Stimulated activated CD8-positive, alpha-beta memory T cell treated with anti-CD3 and anti-CD28 coated beads, Interleukin-4, amount 100 ng/mL, for 4 hours (primary cell): ENCODE measurements at regions not wholly inside any gene's neighbourhood (a gene's known extent, or its start where the extent isn't known, plus 50 kb on each side); places are given as distances from the start of the nearest gene placed in this dataset.
"Not testable (repeated sequence)": the region's sequence is repeated elsewhere in the genome, so short reads cannot be mapped to it uniquely, and the experiment has no call there.

Experiments used
- DNase-seq, 2 donors: peaks; one replicate each; pipeline ENCODE4 v3.0.0-alpha.2; 2020; ENCODE audit warnings: low read depth in 2 of 2, low spot score in 1 of 2

- DNase-seq = no peak
Observed at GRCh38 chr17:37829592-37830123, 84.8 kb upstream of the HNF1B start.

DNA sequence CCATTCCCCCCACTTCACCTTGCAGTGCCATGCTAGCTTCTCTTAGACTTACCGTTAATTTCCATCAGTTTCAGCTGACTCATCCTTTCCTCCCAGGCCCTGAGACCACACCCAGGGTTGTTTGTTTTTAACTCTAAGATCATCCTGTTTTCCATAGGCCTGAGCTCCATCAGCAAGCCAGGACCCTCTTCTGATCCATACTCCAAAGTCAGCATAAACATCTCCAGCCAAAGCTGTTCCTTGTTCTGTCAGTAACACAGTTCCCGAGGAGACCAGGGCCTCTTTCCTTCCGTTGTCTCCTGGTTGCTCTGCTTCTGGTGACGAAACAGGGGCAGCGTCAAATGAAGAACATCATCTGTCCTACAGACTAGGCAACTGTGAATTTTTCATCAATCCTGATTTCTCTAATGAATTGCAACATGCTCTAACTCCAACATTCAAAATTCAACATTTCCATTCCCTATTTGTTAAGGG is 83.8 kb upstream of the HNF1B start:
- DNase-seq = no peak

DNA sequence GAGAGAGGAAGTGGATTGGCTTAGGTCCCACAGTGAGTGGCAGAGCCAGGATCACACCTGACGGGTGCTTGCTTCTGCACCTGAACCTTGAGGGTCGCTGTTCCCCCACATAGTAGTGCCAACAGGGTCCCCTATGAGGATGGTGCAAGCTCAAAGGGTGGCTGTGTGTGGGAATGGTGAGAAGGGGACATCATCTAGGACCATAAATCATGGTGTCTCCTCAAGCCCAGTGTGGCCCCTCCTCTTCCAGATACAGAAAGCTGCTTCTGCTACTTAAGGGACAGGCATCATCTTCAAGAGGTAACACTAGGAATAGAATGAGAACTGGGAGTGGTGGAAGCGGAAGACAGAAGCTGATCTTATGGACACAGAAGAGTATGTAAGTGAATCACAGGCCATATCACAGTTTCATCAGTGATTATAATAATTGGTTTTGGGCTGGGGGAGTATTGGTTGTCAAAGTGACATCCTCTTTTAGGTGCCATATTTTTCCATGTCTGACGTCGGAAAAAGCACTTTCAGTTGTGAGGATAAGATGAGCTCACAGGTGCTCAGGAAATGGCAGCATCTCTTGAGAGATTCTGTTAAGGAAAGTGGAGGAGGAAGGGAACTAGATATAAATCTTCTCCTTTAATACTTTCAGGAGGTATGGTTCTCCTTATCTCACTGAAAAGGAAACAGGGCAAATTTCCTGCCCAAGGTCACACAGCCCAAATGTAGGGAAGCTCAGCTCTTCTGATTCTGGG is 83.2 kb upstream of the HNF1B start:
- no peak for DNase-seq

- no peak for DNase-seq
Observed at GRCh38 chr17:37826497-37827430, 81.9 kb upstream of the HNF1B start.

GRCh38 chr17:37825851-37826250 is 81.0 kb upstream of the HNF1B start:
- no peak for DNase-seq

GRCh38 chr17:37824534-37825485 is 80.0 kb upstream of the HNF1B start:
- DNase-seq = no peak

- no peak for DNase-seq
Observed at GRCh38 chr17:37823996-37824395, 79.1 kb upstream of the HNF1B start.

DNA sequence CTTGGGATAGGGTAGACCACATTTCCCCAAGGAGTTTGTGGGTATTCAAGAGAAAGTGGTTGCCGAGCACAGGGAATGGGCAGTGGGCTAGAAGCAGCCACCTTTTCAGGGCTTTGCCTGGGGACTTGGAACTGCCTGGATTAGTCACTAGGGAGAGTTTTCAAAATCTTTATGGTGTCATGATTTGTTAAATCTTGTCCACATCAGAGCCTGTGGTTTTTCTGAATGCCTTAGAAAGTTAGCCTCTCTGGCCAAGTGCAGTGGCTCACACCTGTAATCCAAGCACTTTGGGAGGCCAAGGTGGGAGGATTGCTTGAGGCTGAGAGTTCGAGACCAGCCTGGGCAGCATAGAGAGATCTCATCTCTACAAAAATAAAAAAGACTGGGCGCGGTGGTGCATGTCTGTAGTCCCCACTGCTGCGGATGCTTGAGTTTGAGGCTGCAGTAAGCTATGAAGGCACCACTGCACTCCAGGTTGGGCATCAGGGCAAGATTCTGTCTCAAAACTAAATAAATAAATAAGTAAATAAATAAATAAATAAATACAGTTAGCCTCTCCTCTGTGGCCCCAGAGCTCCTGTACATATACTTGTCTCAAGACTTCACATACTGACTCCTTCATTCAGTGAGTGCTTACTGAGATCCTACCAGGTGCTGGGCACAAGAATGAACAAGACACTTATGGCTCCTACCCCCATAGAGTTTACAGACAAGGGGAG is 76.3 kb upstream of the HNF1B start:
- DNase-seq = no peak

GRCh38 chr17:37820313-37820994 is 75.6 kb upstream of the HNF1B start:
- no peak for DNase-seq

- DNase-seq = no peak
Observed at GRCh38 chr17:37818689-37819088, 73.8 kb upstream of the HNF1B start.

DNA sequence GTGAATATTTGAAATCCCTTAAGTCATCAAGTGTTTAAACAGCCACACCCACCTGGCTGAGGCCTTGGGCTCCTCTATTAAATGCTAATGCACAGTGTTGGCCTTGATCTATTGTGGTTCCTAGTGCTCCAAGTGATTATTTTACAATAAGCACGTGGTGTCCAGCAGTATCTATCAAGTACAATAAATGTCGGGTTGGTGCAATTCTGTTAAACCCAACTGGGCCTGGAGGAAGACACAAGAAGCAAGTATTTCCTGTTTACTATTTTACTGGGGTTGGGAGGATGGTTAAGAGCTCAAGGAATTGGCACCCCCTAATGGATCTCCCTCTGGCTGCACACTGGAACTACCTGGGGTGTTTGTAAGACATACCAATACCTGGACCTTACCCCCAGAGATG is 72.1 kb upstream of the HNF1B start:
- DNase-seq = no peak

DNA sequence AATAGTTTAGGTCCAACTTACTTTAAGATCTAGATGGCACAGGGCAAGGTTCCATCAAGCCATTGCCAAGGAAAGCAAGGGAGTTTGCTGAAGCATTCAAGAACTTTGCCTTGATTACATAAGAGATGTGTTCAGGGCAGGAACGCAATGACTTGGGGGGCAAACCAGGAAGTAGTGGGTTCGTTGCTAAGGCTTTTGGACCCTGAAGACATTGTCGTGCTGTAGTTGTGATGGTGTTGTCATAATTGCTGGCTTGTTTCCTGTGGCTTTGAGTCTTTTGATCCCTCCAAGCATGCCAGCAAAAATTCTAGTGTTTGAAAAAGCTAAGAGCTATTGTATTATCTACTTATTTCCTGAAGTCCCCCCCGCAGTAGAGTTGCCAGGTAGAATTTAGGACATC is 70.7 kb upstream of the HNF1B start:
- no peak for DNase-seq

DNA sequence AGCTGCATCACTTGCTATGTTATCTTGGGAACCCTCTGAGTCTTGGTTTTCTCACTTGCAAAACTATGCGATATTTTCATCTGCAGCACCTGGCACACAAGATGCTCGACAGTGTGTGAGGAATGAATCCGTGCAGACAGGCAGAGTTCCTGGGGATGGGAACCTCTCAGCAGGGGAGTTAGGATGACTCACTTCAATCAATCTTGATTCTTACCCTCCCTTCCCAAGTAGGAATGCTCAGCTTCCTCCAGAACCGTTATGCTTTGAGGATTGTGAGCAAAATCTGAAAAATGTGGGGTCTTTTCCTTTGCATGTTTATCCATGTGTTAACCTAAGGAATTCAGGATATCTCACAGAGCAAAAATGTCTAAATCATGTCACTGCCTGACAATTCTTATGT is 68.9 kb upstream of the HNF1B start:
- no peak for DNase-seq

- not testable (repeated sequence) for DNase-seq
Observed at GRCh38 chr17:37808846-37809245, 64.0 kb upstream of the HNF1B start.

DNA sequence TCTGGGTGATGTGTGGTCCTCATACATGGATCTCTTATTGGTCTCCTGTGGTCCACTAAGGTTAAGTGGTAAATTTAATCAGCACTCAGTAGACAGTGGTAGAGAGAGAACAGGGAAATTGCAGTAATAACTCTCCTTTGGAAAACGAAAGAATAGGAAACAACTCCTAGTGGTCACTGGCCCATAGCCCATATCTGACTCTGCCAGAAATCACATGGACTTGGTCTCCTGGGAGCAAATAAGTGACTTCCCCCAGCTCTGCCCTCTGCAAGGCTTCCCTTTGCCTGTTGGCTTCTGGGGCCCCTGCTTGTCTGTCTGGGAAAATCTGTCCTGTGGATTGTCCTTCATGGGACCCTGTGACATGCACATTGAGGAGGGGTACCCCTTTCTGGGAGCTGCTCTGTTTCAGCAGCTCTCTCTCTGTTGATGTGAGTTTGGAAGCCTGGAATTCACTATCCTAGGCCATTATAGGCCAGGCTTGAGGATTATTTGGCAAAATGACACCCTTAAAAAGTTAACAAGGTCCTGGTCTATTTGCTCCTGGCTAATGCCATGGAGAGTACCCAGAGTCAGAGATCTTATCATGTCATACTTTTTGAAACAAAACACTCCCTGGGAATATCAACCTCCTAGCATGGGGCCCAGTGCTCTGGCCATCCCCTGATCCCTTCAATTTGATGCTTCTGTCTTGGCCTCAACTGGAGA is 58.0 kb upstream of the HNF1B start:
- no peak for DNase-seq

DNA sequence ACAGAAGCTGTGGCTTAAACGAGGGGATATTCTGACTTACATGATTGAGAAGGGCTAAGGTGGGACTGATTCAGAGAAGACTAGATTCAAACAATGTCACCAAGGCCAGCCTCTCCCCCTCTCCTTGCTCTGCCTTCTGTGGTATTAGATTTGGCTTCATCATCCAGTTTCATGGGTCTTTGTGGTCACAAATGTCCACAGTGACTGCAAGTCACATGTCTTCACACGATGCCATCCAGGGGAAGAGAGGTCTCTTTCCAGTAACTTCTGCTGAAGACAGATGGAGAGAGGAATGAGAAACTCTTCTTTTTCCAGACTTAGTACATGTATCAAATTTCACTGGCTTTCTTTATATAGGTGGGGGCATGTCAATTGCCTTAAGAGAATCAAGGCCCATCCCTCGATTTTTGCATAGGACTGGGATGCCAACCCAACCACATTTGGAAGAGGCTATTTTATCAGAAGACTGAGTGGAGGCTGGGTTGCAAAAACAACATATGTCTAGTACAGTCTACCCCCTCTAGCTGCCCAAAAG is 57.3 kb upstream of the HNF1B start:
- DNase-seq = no peak

DNA sequence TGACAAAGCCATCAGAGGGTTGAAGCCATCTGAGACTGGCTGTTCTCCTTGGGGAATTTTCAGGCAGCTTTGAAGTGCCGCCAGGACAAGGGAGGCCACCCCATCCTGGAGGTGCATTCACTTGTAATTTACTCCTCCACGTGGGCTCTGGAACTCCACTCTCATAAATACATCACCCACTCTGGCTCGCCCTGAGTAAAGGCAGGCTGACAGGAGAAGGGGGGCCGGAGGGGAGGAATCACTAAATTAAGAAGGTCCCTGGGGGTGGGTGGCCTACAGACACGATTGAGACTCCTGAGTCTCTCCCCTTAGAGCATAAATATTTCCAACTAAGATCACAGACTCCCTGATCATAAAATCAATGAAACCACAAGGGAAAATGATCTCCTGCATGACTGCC is 56.3 kb upstream of the HNF1B start:
- DNase-seq = no peak

- no peak for DNase-seq
Observed at GRCh38 chr17:37797206-37797605, 52.3 kb upstream of the HNF1B start.

- DNase-seq = no peak
Observed at GRCh38 chr17:37796076-37796475, 51.2 kb upstream of the HNF1B start.
